Activated CD8-positive, alpha-beta memory T cell treated with anti-CD3 and anti-CD28 coated beads, Interleukin-2, amount 50 U/mL, for 24 hours (primary cell): ENCODE measurements at regions not wholly inside any gene's neighbourhood (a gene's known extent, or its start where the extent isn't known, plus 50 kb on each side); places are given as distances from the start of the nearest gene placed in this dataset.

Experiments used
- DNase-seq: peaks from one replicate; pipeline ENCODE4 v3.0.0-alpha.2; 2020; ENCODE audit errors: extremely low read depth

DNA sequence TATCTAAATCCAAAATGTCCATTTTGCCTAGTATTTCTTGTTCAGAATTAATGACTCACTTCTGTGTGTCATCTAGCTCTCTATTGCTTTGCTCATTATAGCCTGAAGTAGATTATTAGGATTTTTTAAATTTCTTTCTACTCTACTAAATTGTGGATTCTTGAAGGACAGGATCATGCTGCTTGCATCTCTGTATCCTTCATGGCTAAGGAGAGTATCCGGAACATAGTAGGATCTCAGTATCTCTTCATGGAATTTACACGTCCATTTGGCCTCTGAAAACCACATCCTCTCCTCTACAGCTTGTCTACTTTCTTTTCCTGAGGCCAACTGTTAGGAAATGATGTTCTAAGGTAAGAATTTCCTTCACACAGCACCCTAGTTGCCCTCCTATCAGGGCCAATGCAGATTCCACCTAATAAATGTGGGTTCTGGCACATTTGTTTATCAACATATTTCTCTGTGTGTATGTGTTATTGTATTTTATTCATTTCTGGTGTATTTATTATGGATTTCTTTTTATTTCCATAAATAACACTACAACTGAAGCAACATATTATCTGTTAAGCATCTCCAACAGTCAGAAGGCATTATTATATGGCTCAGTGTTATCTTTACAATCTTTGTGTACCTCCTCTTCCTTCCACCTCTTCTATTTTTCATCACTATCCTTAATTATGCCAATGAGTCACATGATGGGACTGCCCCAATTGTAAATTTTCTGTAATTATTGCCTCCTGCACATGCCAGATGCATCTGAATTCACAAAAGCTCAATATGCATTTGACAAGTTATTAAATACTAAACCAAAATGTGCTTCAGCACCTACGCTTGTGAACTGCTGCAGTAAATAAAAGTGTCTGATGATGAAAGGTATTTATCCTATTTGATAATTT lies 557.8 kb upstream of the TLE4 start:
- DNase-seq = no peak

DNA sequence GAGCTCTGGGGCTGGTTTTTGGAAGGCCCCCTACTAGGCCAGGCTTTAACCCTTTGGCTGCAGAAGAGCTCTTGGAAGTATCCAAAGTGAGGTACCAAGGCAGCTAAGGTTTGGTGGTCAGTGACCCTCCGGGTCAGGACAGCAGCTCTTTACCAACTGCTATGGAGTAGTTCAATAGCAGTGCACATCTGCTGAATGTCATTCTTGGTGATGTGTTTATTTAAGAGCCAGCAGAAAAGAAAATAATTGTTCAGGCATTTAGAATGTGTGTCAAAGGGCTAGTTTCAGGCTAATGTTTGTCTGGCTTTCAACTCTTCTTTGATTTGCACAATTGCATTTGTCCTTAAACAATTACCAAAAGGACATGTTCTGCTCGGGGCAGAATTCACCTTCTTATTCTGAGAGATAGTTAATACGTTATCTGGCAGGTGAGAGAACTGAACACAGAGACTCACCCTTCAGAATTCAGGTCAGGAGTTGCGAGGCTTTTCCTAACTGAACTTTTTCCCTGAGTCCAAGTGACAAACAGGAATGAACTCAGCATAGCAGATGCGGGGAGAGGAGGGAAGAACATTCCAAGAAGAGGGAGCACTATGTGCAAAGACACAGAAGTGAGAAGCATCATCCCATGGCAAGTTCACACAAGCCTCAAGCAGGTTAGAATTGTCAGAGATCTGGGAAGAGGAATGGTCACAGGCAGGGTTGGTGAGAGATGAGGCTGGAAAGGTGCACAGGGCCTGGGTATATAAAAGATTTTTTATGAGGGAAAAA lies 556.7 kb upstream of the TLE4 start:
- DNase-seq = no peak

DNA sequence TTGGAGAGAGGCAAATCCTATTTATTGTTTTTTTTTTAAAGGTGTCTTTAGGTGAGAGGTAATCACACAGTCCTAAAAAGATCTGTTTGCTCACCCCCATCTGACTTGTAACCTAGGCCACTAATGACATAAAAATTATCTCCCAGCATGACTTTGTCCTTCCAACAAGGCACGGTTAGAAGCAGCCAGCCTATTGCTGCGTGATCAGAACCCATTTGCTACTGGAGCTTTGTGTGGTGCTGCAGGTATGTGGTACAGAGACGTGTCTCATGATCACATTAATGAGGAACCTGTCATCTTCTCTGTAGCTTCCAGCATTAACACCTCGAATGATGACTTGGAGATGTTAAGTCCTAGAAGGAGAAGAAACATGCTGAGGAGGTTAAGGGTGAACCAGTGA lies 555.8 kb upstream of the TLE4 start:
- DNase-seq = no peak

DNA sequence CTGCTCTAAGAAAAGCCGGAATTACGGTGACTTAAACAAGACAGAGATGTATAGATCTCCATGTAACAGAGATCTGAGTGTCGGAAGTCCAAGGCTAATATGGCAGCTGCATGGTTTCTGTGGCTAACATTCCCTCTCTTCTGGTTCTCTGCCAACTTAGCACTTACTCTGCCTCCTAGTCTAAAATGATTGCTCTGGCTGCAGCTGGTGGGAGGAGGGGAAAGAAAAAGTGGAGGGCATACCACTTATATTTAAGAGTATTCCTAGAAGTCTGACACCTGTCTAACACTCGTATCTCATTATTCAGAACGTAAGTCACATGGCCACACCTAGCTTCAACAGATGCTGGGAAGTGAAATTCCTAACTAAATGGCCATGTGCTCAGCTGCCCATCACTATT lies 551.5 kb upstream of the TLE4 start:
- no peak for DNase-seq

DNA sequence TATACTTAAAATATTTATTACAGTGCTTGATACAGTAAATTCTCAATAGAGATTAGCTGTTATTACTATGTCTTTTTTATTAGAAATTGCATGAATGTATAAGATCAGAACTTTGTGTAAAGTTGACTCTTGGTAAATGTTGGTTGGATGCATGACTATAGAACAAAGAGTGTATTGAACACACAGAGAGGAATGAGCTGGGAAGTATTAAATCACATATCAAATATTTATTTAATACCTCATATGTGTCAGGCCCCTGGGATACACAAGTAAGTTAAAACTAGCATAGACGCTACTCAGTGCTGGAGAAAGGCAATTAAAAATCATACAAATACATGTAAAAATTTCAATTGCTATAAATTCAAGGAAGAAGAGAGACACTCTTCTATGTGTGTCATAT lies 550.7 kb upstream of the TLE4 start:
- no peak for DNase-seq

DNA sequence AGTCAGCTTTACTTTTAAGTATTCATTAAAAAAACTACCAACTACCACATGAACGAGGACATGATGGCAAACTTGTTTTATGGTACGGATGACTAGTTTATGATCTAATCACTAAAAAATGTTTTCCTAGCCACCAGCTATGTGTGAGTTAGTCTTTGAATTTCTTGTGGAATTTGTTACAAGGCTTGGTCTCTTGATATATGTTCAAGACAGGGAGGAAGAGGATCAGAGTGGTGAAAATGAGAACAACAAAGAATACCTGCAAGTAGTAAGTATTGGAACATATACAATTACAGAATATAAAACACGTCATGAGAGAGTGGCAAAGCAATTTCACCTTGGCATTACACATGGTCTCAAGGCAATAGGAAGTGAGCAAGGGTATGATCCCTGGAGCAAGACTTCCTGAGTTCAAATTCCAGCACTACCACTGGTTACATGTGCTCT lies 548.6 kb upstream of the TLE4 start:
- DNase-seq = no peak

DNA sequence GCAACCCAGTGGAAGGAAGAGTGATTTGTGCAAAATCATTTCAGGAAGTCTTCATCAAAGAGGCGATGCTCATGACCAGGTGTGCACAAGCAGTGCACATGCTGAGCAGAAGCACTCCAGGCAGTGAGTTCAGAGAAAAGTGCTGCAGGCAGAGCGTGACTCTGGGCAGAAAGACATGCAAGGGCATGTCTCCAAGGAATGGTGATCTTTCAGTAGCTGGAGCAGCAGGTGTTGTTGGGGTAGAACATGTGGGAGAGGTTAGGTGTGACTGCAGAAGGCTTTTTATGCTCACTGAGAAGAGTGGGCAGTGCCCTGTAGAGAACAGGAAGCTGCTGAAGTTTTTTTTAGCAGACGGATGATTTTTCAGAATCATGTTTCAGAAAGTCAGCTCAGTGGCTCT lies 545.4 kb upstream of the TLE4 start:
- DNase-seq = no peak

DNA sequence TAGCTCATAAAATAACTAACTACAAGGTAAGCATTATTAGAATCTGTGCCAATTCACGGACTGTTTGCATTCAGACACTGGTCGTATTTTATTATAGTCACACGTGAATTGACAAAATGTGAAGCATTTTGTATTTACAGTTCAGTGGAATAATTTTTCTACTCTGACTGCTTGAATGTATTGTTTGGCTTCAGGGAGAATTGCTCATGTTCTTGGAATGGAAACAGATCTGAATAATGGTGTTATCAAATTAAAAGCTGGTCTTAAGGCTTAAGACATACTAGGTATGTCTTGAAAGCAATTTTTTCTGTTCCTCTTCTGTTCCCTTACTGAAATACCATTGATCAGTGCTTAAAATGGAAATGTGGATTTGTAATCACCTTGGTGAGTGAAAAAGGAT lies 543.7 kb upstream of the TLE4 start:
- DNase-seq = no peak

DNA sequence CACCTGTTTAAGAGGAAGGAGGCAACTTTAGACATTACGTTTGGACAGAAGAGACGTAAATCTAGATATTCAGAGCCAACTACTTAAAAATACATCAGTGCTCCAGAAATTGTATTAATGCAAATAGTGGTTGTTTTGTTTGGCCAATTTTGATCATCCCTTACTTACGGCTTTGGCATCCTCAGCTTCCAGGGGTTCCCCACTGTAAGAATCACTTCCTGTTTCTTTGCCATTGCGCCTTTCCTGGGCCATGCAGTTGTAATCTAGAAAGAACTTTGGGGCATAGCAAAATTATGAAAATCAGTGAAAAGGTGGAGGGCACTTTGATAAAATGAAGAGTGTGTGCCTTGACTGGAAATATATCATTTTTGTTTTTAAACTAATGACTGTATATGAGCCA lies 537.2 kb upstream of the TLE4 start:
- no peak for DNase-seq

DNA sequence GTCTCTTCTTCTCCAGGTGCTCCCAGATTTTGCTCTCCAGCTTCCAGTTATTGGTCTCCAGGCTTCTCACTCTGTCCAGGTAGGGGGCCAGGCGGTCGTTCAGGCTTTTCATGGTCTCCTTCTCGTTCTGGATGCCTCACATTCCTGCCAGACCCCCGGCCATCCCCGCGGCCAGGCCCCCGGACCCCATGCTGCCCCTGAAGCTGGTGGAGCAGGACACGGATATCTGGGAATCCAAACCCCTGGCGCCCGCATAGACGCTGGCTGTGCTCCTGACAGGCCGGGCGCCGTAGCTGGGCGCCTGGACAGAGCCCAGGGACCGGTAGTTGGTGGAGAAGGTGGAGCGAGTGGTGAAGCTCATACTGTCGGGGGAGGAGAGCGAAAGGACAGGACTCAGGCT lies 534.4 kb upstream of the TLE4 start:
- no peak for DNase-seq

DNA sequence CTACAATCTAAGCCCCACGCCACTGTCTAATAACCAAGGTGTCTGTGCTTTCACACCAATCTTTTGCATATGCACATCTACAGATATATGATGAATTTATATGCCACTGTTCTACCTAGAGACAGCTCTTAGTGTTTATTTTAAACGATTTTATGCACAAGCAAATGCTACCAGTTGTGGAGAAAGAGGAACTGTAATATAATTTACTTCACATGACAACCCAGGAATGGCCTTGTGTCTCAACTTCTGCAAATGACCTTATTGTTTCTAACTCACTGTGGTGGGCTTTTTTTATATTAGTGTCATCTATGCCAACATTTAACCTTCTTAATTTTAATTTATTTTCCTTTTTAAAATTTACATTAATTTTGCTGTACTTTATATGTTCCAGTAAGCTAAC lies 531.1 kb upstream of the TLE4 start:
- DNase-seq = no peak

DNA sequence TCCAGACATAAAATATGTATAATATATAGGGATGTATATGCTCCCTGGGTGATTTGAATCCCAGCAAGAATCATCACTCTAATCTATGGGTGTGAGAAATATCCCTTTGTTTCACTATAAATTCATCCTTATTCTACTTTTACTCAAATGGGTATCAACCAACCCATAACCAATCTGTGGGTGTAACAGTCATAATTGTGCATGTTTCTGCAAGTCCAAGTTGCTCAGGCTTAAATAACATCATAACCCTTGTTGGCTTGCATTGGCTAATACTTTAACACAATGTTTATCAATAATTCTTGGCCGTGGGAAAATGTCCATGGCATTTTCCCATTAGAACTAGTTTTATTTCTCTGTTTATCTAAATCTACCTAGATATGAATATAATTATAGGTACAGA lies 530.5 kb upstream of the TLE4 start:
- DNase-seq = no peak

DNA sequence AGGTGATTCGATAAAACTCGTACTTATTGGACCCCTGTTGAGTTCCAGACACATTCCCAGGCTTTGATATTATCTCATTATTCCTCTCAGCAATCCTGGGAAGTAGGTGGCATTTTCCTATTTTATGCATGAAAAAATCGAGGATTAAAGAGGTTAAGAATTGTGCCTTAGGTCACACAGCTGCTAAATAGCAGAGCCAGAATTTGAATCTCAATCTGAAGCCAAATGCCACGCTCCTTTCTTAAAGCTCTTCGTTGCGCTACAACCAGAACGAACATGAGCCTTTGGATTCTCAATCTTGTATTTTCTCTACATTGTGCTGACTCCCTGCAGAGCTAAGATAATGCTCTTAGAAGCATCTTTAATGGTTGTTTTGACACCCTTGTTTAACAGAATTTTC lies 527.8 kb upstream of the TLE4 start:
- no peak for DNase-seq

DNA sequence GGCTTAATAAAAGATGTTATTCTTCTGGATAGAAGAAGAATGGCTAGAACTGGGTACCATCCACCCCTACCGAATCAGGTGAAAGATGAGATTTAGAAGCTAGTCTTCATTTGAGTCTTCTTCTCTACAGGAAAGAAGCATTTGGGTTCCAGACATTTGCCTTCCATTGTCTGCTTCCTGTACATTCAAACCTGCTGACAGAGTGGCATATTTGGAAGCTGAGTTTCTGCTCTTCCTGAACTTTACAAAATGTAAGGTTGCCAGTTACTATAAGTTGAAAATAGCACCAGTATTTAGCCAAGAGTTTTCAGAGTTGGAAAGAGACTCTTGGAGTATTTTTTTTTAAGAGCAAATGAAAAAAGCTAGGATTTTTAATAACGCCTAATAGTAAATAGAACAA lies 525.4 kb upstream of the TLE4 start:
- no peak for DNase-seq

DNA sequence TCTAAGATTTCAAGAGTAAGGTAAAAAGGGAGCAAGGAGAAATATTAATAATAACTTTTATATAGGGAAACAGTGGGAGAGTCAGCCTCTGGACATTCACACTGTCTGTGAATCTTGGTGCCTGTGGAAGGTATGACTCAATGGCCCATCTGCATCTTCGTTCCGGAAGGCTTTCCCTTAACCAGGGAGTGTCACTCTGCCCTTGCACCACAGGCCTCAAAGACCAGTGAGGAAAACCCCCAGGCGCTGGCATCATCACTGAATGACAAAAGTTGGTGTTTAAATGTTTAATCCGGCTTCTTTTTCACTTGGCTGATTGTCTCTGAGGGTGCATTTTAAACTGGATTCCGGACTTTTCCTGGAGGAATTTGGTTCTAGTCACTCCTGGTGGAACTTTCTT lies 522.4 kb upstream of the TLE4 start:
- no peak for DNase-seq

DNA sequence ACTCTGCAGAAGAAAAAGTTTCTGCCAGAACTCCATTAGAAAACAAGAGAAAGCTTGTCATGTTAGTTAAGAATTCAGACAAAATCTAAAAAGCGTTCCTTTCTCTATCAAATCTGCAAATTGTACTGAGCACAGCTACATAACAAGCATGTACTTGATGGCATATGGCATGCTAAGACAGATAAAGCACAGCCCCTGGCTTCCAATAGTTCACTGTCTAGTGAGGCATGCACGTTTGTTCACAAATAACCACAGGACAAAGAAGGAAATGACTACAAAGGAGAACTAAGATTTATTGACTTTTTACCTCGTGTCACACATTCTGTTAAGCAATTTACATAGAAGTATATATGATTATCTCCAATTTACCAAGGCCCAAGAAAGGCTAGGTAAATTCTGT lies 518.2 kb upstream of the TLE4 start:
- DNase-seq = no peak

DNA sequence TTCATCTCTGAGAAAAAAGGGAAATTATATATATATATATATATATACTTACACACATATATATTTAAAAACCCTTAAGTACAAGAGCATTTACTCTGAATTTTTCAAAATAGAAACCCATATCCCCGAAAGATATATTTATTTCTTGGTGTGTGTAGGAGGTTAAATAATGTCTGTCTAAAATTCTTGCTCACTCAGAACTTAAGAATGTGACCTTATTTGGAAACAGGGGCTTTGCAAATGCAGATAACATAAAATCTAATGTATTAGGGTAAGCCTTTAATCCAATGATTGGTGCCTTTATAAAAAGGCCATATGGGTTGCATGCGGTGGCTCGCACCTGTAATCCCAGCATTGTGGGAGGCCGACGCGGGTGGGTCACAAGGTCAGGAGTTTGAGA lies 517.3 kb upstream of the TLE4 start:
- DNase-seq = no peak

DNA sequence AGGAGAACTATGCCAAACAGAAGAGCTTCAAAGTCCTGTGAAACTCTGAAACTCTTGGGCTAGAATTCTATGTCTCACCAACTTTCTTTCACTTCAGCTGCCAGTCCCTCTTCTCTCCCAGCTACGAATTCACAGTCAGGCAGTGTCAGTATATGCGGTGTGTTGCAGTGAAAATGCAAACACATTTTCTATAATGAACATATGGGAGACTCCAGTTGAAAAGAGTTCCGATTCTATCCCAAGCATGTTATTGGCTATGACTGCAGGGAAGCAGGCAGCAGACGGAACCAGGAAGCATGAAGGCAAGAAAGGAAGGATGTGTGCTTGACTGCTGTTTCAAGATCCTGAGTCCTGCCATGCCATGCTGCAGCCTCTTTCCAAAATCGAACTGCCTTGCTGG lies 515.7 kb upstream of the TLE4 start:
- no peak for DNase-seq

DNA sequence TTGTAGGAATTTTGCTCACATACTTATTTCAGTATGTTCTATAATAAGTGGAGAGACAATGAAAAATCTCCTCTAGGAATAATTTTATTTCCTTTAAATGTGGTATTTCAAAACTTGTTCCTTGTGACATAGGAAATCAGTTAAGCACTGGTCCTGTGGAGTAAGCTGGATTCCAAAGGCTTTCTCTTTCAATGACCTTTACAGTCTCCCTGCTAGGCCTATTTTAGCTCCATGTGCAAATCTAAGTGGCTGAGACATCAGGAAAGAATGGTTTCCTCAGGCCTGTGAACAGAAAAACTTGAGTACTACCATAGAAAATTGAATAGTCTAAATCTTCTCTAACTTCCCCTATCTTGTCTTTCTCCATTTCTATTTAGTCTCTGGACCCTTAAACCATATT lies 514.2 kb upstream of the TLE4 start:
- DNase-seq = no peak

DNA sequence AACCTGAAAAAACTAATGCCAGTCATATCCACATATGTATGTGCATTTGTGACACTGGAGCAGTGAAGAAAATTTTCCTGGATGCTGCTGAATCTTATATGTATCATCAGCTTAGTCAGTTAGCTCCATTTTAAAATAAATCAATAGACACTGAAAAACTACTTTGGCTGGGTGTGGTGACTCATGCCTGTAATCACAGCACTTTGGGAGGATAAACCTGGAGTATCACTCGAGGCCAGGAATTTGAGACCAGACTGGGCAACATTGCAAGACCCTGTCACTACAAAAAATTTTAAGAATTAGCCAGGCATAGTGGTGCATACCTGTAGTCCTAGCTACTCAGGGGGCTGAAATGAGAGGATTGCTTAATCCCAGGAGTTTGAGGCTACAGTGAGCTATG lies 511.0 kb upstream of the TLE4 start:
- DNase-seq = no peak

DNA sequence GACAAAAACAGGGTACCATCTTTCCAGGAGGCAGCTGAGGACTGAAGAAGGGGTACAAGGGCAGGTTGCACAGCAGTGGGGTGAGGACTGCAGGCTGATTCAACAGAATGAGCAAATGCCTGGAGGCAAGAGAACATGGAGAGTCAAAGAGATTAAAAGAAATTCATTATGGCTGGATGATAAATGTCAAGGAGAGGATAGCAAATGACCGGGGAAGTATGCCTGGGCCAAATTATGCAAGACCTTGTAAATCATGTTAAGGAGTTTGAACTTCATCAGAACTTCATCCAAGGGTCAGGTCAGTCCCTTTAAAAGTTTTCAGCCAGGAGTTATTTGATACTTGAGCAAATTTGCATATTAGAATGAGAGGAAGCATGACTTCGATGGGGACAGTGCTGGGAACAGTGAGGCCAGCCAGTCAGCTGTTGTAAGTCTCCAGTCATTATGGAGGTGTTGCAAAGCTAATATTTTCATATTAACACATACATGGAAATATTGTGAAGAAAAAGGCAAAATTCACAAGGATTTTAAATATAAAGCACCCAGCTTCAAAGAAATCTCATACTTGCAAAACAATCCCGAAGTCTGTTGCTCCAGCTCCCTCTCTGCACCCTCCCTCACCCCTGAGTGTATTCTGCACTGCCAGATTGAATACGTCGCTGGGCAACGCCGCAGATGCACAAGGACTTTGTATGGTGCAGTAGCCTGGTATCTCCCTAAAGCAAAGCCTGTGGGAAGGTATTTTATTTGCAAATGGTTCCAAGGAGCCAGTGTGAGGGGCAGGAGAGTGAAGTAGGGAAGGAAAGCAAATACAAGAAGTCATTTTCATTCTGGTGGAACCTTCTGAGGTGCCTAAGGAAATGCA lies 509.8 kb upstream of the TLE4 start:
- DNase-seq = no peak

DNA sequence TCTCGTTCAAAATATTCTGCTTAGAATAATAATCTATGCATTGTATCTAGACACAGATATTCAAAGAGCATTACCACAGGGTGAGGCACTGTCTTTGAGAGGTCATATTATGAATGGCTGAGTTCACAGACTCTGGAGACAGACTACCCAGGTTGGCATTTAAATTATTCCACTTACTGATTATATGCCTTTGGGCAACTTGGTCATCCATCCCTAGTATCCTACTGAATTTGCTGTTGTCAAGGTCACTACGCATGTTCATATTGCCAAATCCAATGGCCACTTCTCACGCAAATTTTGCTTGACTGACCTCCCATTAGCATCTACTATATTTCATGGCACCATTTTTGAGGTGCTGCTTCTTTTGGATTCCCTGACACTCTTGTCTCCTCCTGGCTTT lies 498.6 kb upstream of the TLE4 start:
- no peak for DNase-seq
